HEK293 (cell line): ENCODE measurements at regions not wholly inside any gene's neighbourhood (a gene's known extent, or its start where the extent isn't known, plus 50 kb on each side); places are given as distances from the start of the nearest gene placed in this dataset.

ENCODE experiments used
- CTCF ChIA-PET: fragments of 350-600 bp; formaldehyde crosslinking; extraction: SDS; loops from one replicate; lab custom pipeline; 2021; ENCODE audit warnings: antibody characterized with exemption; lab: Yijun Ruan, JAX
- POLR2A ChIA-PET: fragments of 300-600 bp; formaldehyde crosslinking; extraction: SDS; loops from one replicate; lab custom pipeline; 2020; ENCODE audit warnings: antibody characterized with exemption, inconsistent platforms; lab: Yijun Ruan, JAX
- H3K27ac ChIP-seq: fragments of 200-500 bp; sonication (Bioruptor generic); 2 replicates; pipeline ENCODE4 v1.5.1; 2014; ENCODE audit warnings: low read depth, low read length, control low read depth, inconsistent platforms; ENCODE audit errors: extremely low read depth
- H3K36me3 ChIP-seq, 2 experiments: fragments of 200-500 bp in 1 of 2; sonication (Bioruptor generic) in 1 of 2; 1 replicate in 1 of 2; 2 replicates in 1 of 2; pipeline ENCODE4 v1.5.1; 2014 to 2017; ENCODE audit warnings: inconsistent platforms in 2 of 2, low read length in 2 of 2; ENCODE audit not compliant: control insufficient read depth in 2 of 2, insufficient read depth in 1 of 2
- H3K4me1 ChIP-seq: fragments of 200-500 bp; sonication (Bioruptor generic); 2 replicates; pipeline ENCODE4 v1.5.1; 2014; ENCODE audit warnings: mild to moderate bottlenecking, low read length, inconsistent platforms; ENCODE audit not compliant: control insufficient read depth, insufficient read depth
- H3K4me3 ChIP-seq: 2 replicates; pipeline ENCODE4 v1.5.1; 2011; ENCODE audit warnings: low read depth, mild to moderate bottlenecking, control low read depth, low read length, moderate library complexity
- H3K9me3 ChIP-seq: fragments of 200-500 bp; sonication (Bioruptor generic); 2 replicates; pipeline ENCODE4 v1.5.1; 2014; ENCODE audit warnings: low read depth, low read length, inconsistent platforms; ENCODE audit not compliant: control insufficient read depth, insufficient read depth
- BCL11A ChIP-seq: fragments of 450-650 bp; formaldehyde crosslinking; IDR thresholded peaks from 2 replicates; pipeline ENCODE4 v1.5.1; 2016; ENCODE audit warnings: low read depth, missing biosample characterization, missing genetic modification characterization
- EGR2 ChIP-seq: fragments of 450-650 bp; formaldehyde crosslinking; IDR thresholded peaks from 2 replicates; pipeline ENCODE4 v1.5.1; 2016; ENCODE audit warnings: low read depth, missing biosample characterization, missing genetic modification characterization
- GLIS1 ChIP-seq: fragments of 450-650 bp; formaldehyde crosslinking; IDR thresholded peaks from 2 replicates; pipeline ENCODE4 v1.5.1; 2016; ENCODE audit warnings: missing biosample characterization, missing genetic modification characterization
- IKZF3 ChIP-seq: fragments of 450-650 bp; IDR thresholded peaks from 2 replicates; pipeline ENCODE4 v1.5.0; 2018; ENCODE audit warnings: missing biosample characterization, mild to moderate bottlenecking, missing genetic modification characterization, moderate library complexity
- KLF16 ChIP-seq: fragments of 450-650 bp; formaldehyde crosslinking; IDR thresholded peaks from 2 replicates; pipeline ENCODE4 v1.5.1; 2017; ENCODE audit warnings: missing biosample characterization, missing genetic modification characterization
- KLF17 ChIP-seq: fragments of 450-650 bp; formaldehyde crosslinking; IDR thresholded peaks from 2 replicates; pipeline ENCODE4 v1.5.1; 2016; ENCODE audit warnings: missing biosample characterization, missing genetic modification characterization
- MZF1 ChIP-seq: fragments of 450-650 bp; formaldehyde crosslinking; IDR thresholded peaks from 2 replicates; pipeline ENCODE4 v1.5.1; 2017; ENCODE audit warnings: missing biosample characterization, missing genetic modification characterization, borderline replicate concordance
- REPIN1 ChIP-seq: fragments of 450-650 bp; formaldehyde crosslinking; IDR thresholded peaks from 2 replicates; pipeline ENCODE4 v1.5.1; 2017; ENCODE audit warnings: missing biosample characterization, missing genetic modification characterization, low read depth
- SCRT2 ChIP-seq: fragments of 450-650 bp; formaldehyde crosslinking; IDR thresholded peaks from 2 replicates; pipeline ENCODE4 v1.5.1; 2016; ENCODE audit warnings: missing biosample characterization, missing genetic modification characterization
- TRIM28 ChIP-seq: IDR thresholded peaks from 2 replicates; pipeline ENCODE4 v1.6.1; 2011; ENCODE audit warnings: low read length, control low read depth, borderline replicate concordance
- ZFHX2 ChIP-seq: fragments of 450-650 bp; formaldehyde crosslinking; conservative IDR thresholded peaks from 2 replicates; pipeline ENCODE4 v1.5.1; 2016; ENCODE audit warnings: missing biosample characterization, missing genetic modification characterization
- ZNF10 ChIP-seq: fragments of 450-650 bp; formaldehyde crosslinking; IDR thresholded peaks from 2 replicates; pipeline ENCODE4 v1.5.1; 2017; ENCODE audit warnings: missing biosample characterization, missing genetic modification characterization
- ZNF133 ChIP-seq: fragments of 450-650 bp; formaldehyde crosslinking; IDR thresholded peaks from 2 replicates; pipeline ENCODE4 v1.5.1; 2016; ENCODE audit warnings: missing biosample characterization, missing genetic modification characterization
- ZNF138 ChIP-seq: fragments of 450-650 bp; formaldehyde crosslinking; IDR thresholded peaks from 2 replicates; pipeline ENCODE4 v1.5.1; 2016; ENCODE audit warnings: missing biosample characterization, missing genetic modification characterization, borderline replicate concordance
- ZNF174 ChIP-seq: fragments of 450-650 bp; formaldehyde crosslinking; IDR thresholded peaks from 2 replicates; pipeline ENCODE4 v1.5.0; 2017; ENCODE audit warnings: missing biosample characterization, mild to moderate bottlenecking, missing genetic modification characterization
- ZNF19 ChIP-seq: fragments of 450-650 bp; formaldehyde crosslinking; IDR thresholded peaks from 2 replicates; pipeline ENCODE4; 2016; ENCODE audit warnings: missing biosample characterization, missing genetic modification characterization, low read depth
- ZNF223 ChIP-seq: fragments of 450-650 bp; formaldehyde crosslinking; IDR thresholded peaks from 2 replicates; pipeline ENCODE4 v1.5.1; 2016; ENCODE audit warnings: missing biosample characterization, missing genetic modification characterization
- ZNF248 ChIP-seq: fragments of 450-650 bp; formaldehyde crosslinking; IDR thresholded peaks from 2 replicates; pipeline ENCODE4 v1.5.1; 2017; ENCODE audit warnings: missing biosample characterization, missing genetic modification characterization
- ZNF302 ChIP-seq: fragments of 450-650 bp; formaldehyde crosslinking; IDR thresholded peaks from 2 replicates; pipeline ENCODE4 v1.5.1; 2016; ENCODE audit warnings: missing biosample characterization, missing genetic modification characterization, low read depth
- ZNF311 ChIP-seq: fragments of 450-650 bp; formaldehyde crosslinking; IDR thresholded peaks from 2 replicates; pipeline ENCODE4 v1.5.1; 2017; ENCODE audit warnings: missing biosample characterization, missing genetic modification characterization, borderline replicate concordance
- ZNF521 ChIP-seq: fragments of 450-650 bp; formaldehyde crosslinking; IDR thresholded peaks from 2 replicates; pipeline ENCODE4 v1.5.1; 2017; ENCODE audit warnings: missing biosample characterization, mild to moderate bottlenecking, missing genetic modification characterization
- ZNF560 ChIP-seq: fragments of 450-650 bp; formaldehyde crosslinking; IDR thresholded peaks from 2 replicates; pipeline ENCODE4 v1.5.1; 2017; ENCODE audit warnings: missing biosample characterization, missing genetic modification characterization, borderline replicate concordance
- ZNF571 ChIP-seq: fragments of 450-650 bp; formaldehyde crosslinking; IDR thresholded peaks from 2 replicates; pipeline ENCODE4 v1.5.0; 2017; ENCODE audit warnings: missing biosample characterization, missing genetic modification characterization
- ZNF658 ChIP-seq: fragments of 450-650 bp; formaldehyde crosslinking; IDR thresholded peaks from 2 replicates; pipeline ENCODE4; 2016; ENCODE audit warnings: missing biosample characterization, missing genetic modification characterization
- ZNF664 ChIP-seq: fragments of 450-650 bp; formaldehyde crosslinking; IDR thresholded peaks from 2 replicates; pipeline ENCODE4 v1.5.1; 2016; ENCODE audit warnings: missing biosample characterization, missing genetic modification characterization
- ZNF670 ChIP-seq: fragments of 450-650 bp; formaldehyde crosslinking; IDR thresholded peaks from 2 replicates; pipeline ENCODE4 v1.5.1; 2016; ENCODE audit warnings: missing biosample characterization, missing genetic modification characterization, low read depth
- ZNF701 ChIP-seq: fragments of 450-650 bp; formaldehyde crosslinking; IDR thresholded peaks from 2 replicates; pipeline ENCODE4 v1.5.1; 2016; ENCODE audit warnings: missing biosample characterization, missing genetic modification characterization
- ZSCAN16 ChIP-seq: fragments of 450-650 bp; formaldehyde crosslinking; IDR thresholded peaks from 2 replicates; pipeline ENCODE4 v1.5.1; 2016; ENCODE audit warnings: missing biosample characterization, missing genetic modification characterization
- ZSCAN23 ChIP-seq: fragments of 450-650 bp; formaldehyde crosslinking; IDR thresholded peaks from 2 replicates; pipeline ENCODE4 v1.5.1; 2016; ENCODE audit warnings: missing biosample characterization, missing genetic modification characterization

GRCh38 chr10:83663918-83664317 lies 475.4 kb upstream of the GHITM start:
- Histone ChIP-seq H3K9me3 (no peaks in the 10 kb centered on the region), H3K36me3 (no peaks in the 10 kb centered on the region), H3K4me3 (no peak overlapping the region), H3K27ac (no peak overlapping the region), H3K4me1 (no peaks in the 10 kb centered on the region)
- TF ChIP-seq ZNF521 (tag by site-specific recombination) (no peak), ZNF560 (tag by site-specific recombination) (no peak), ZNF223 (tag by site-specific recombination) (no peak)
- ChIA-PET CTCF (no interaction called here), POLR2A (no interaction called here)

GRCh38 chr10:83666762-83667161 lies 472.5 kb upstream of the GHITM start:
- Histone ChIP-seq H3K36me3 (no peaks in the 10 kb centered on the region), H3K4me1 (no peaks in the 10 kb centered on the region), H3K4me3 (no peak overlapping the region), H3K9me3 (no peaks in the 10 kb centered on the region), H3K27ac (no peak overlapping the region)
- ChIA-PET CTCF (no interaction called here), POLR2A (no interaction called here)
- TF ChIP-seq ZSCAN23 (tag by site-specific recombination) (no peak), GLIS1 (no peak), MZF1 (no peak), TRIM28 (no peak), KLF17 (tag by site-specific recombination) (no peak), ZNF701 (no peak), ZNF670 (tag by site-specific recombination) (no peak), ZNF571 (no peak), ZNF174 (no peak), ZNF658 (tag by site-specific recombination) (no peak), REPIN1 (tag by site-specific recombination) (no peak)

- ChIA-PET CTCF (interaction anchor here (0.6 kb wide), 1 partner anchor 277 kb away, joined by 3 read pairs; no protein-coding TSS in a partner anchor), POLR2A (no interaction called here)
- H3K4me1 ChIP-seq = no peaks in the 10 kb centered on the region
- H3K27ac ChIP-seq = no peak overlapping the region
- no peak for TF ChIP-seq ZNF664 (tag by site-specific recombination)
- TF ChIP-seq EGR2 (tag by site-specific recombination) = no peak
- TF ChIP-seq ZFHX2 (tag by site-specific recombination) = no peak
- no peak for TF ChIP-seq SCRT2 (tag by site-specific recombination)
- no peak for TF ChIP-seq ZNF19 (tag by site-specific recombination)
- TF ChIP-seq IKZF3 (tag by site-specific recombination) = no peak
- TF ChIP-seq ZNF302 = no peak
- TF ChIP-seq BCL11A (tag by site-specific recombination) = no peak
- no peak for TF ChIP-seq ZSCAN16
- no peak for TF ChIP-seq KLF16
- no peak for TF ChIP-seq ZNF248 (tag by site-specific recombination)
- no peak for TF ChIP-seq ZNF10
- TF ChIP-seq ZNF311 (tag by site-specific recombination) = no peak
- no peak for TF ChIP-seq ZNF138 (tag by site-specific recombination)
- TF ChIP-seq ZNF133 (tag by site-specific recombination) = no peak
- H3K9me3 ChIP-seq = no peaks in the 10 kb centered on the region
- no peaks in the 10 kb centered on the region for H3K36me3 ChIP-seq
- H3K4me3 ChIP-seq = no peak overlapping the region
Measured at GRCh38 chr10:83667594-83667993, 471.7 kb upstream of the GHITM start.
